ENCODE measurements at regions not wholly inside any gene's neighbourhood (a gene's known extent, or its start where the extent isn't known, plus 50 kb on each side); places are given as distances from the start of the nearest gene placed in this dataset.

- Histone ChIP-seq H3K9me2 (ENCODE audit: insufficient read depth) (no peaks in the 10 kb centered on the region), H3K79me2 (ENCODE audit: low read depth) (no peaks in the 10 kb centered on the region), H3K4me2 (no peak overlapping the region), H3K27me3 (ENCODE audit: insufficient read depth, low read depth) (no peaks in the 10 kb centered on the region), H4K20me1 (ENCODE audit: insufficient read depth) (no peaks in the 10 kb centered on the region), H3K4me1 (replicated peaks; ENCODE audit: insufficient read depth) (no peaks in the 10 kb centered on the region), H3F3A (ENCODE audit: insufficient read depth, low read depth) (no peaks in the 10 kb centered on the region), H3K27ac (no peak overlapping the region), H2AFZ (no peak overlapping the region), H3K4me3 (no peak overlapping the region), H3K36me3 (ENCODE audit: low read depth) (no peaks in the 10 kb centered on the region), H3K9me3 (ENCODE audit: insufficient read depth, low read depth) (no peaks in the 10 kb centered on the region)
- intact Hi-C loops (cut with micrococcal nuclease; ENCODE audit: unreplicated experiment): loop anchor here (5.0 to 10.0 kb wide), 2 partner anchors 73 to 300 kb away; partner anchors contain the start of gene NAP1L1
- ChIA-PET CTCF (no interaction called here), POLR2A (ENCODE audit: unreplicated experiment) (no interaction called here)
- no peak for TF ChIP-seq CTCF (conservative IDR thresholded peaks at IDR 0.05)
- no peak for TF ChIP-seq EZH2 (IDR thresholded peaks at IDR 0.05; ENCODE audit: low read depth)
- DNase-seq: no peak
- BruUV-seq (replicated peaks): no TSS peak
Measured at GRCh38 chr12:76155157-76155670, 70.7 kb upstream of the NAP1L1 start.

- no peak overlapping the region for H3K4me3 ChIP-seq
- POLR2A ChIA-PET (ENCODE audit: unreplicated experiment): no interaction called here
- no peak for DNase-seq
- no peaks in the 10 kb centered on the region for H3K4me1 ChIP-seq (replicated peaks; ENCODE audit: insufficient read depth)
- TF ChIP-seq CTCF (conservative IDR thresholded peaks at IDR 0.05): no peak
- TF ChIP-seq EZH2 (IDR thresholded peaks at IDR 0.05; ENCODE audit: low read depth): no peak
- no peaks in the 10 kb centered on the region for H4K20me1 ChIP-seq (ENCODE audit: insufficient read depth)
- H3K79me2 ChIP-seq (ENCODE audit: low read depth): no peaks in the 10 kb centered on the region
- no peak overlapping the region for H2AFZ ChIP-seq
- intact Hi-C loops (cut with micrococcal nuclease; ENCODE audit: unreplicated experiment): loop anchor here (10.0 kb wide), 1 partner anchor 301 kb away; no protein-coding TSS in a partner anchor
- H3K4me2 ChIP-seq: no peak overlapping the region
- no TSS peak for BruUV-seq (replicated peaks)
- H3K36me3 ChIP-seq (ENCODE audit: low read depth): no peaks in the 10 kb centered on the region
- H3K27me3 ChIP-seq (ENCODE audit: insufficient read depth, low read depth): no peaks in the 10 kb centered on the region
- H3K9me2 ChIP-seq (ENCODE audit: insufficient read depth): no peaks in the 10 kb centered on the region
- CTCF ChIA-PET: no interaction called here
- H3K9me3 ChIP-seq (ENCODE audit: insufficient read depth, low read depth): no peaks in the 10 kb centered on the region
- H3F3A ChIP-seq (ENCODE audit: insufficient read depth, low read depth): no peaks in the 10 kb centered on the region
- H3K27ac ChIP-seq: no peak overlapping the region
Measured at GRCh38 chr12:76153616-76154015, 69.1 kb upstream of the NAP1L1 start.

GRCh38 chr12:76152181-76152807, 67.8 kb upstream of the NAP1L1 start:
- no peaks in the 10 kb centered on the region for H4K20me1 ChIP-seq (ENCODE audit: insufficient read depth)
- peak overlapping the region; percentile 52; the same call in 1 of the 2 replicates for H2AFZ ChIP-seq
- DNase-seq: no peak
- no peaks in the 10 kb centered on the region for H3K9me2 ChIP-seq (ENCODE audit: insufficient read depth)
- no peak for TF ChIP-seq EZH2 (IDR thresholded peaks at IDR 0.05; ENCODE audit: low read depth)
- no peak for TF ChIP-seq CTCF (conservative IDR thresholded peaks at IDR 0.05)
- H3K4me2 ChIP-seq: no peak overlapping the region
- H3K4me3 ChIP-seq: no peak overlapping the region
- no peaks in the 10 kb centered on the region for H3K79me2 ChIP-seq (ENCODE audit: low read depth)
- intact Hi-C loops (cut with micrococcal nuclease; ENCODE audit: unreplicated experiment): loop anchor here (10.0 kb wide), 1 partner anchor 303 kb away; no protein-coding TSS in a partner anchor
- ChIA-PET POLR2A (ENCODE audit: unreplicated experiment) (no interaction called here), CTCF (no interaction called here)
- H3K27me3 ChIP-seq (ENCODE audit: insufficient read depth, low read depth): no peaks in the 10 kb centered on the region
- H3K27ac ChIP-seq: no peak overlapping the region
- no peaks in the 10 kb centered on the region for H3K36me3 ChIP-seq (ENCODE audit: low read depth)
- no peaks in the 10 kb centered on the region for H3K4me1 ChIP-seq (replicated peaks; ENCODE audit: insufficient read depth)
- BruUV-seq (replicated peaks): no TSS peak
- H3F3A ChIP-seq (ENCODE audit: insufficient read depth, low read depth): no peaks in the 10 kb centered on the region
- H3K9me3 ChIP-seq (ENCODE audit: insufficient read depth, low read depth): no peaks in the 10 kb centered on the region

All from PC-9 (cell line).